Motor neuron (in vitro differentiated cells): ENCODE measurements at regions not wholly inside any gene's neighbourhood (a gene's known extent, or its start where the extent isn't known, plus 50 kb on each side); places are given as distances from the start of the nearest gene placed in this dataset.
"Not testable (repeated sequence)": the region's sequence is repeated elsewhere in the genome, so short reads cannot be mapped to it uniquely, and the experiment has no call there.

ENCODE experiments used
- ATAC-seq, 8 experiments: fragments of 200-7000 bp; cut with Tn5 transposase; replicated peaks in 6 of 8; 2 replicates each; pipeline ENCODE4 v1.8.0; 2021; ENCODE audit warnings: mild to moderate bottlenecking in 8 of 8, moderate library complexity in 8 of 8
- H3K27ac ChIP-seq, 2 donors: fragments of 250-450 bp; sonication (Bioruptor Pico); 2 replicates each; pipeline ENCODE4 v1.9.0; 2021; ENCODE audit warnings: antibody characterized with exemption in 2 of 2, mild to moderate bottlenecking in 2 of 2, moderate library complexity in 1 of 2
- H3K4me1 ChIP-seq, 2 donors: fragments of 250-450 bp; sonication (Bioruptor Pico); replicated peaks in 1 of 2; 2 replicates each; pipeline ENCODE4 v1.6.1; 2021; ENCODE audit warnings: antibody characterized with exemption in 2 of 2, mild to moderate bottlenecking in 2 of 2, moderate library complexity in 1 of 2
- H3K4me3 ChIP-seq, 5 donors: fragments of 250-450 bp; sonication (Bioruptor Pico); 2 replicates each; pipeline ENCODE4 v1.9.0; 2021; ENCODE audit warnings: antibody characterized with exemption in 5 of 5, mild to moderate bottlenecking in 5 of 5, moderate library complexity in 4 of 5
- WGBS, 10 experiments: fragments of 450-650 bp; shearing (Covaris generic); methylation state at CpG; one replicate each; pipeline ENCODE4 v1.0.0; 2022; 5-methylcytosine and 5-hydroxymethylcytosine counted together
- in situ Hi-C, 9 experiments: fragments of 400-800 bp; cut with MboI; loops; one replicate each; pipeline ENCODE4 v1.15.0; 2021; ENCODE audit warnings: low sequenced_read_pairs in 9 of 9, low pct_unique_long_range_greater_than_20kb in 2 of 9; ENCODE audit not compliant: unreplicated experiment in 9 of 9

DNA sequence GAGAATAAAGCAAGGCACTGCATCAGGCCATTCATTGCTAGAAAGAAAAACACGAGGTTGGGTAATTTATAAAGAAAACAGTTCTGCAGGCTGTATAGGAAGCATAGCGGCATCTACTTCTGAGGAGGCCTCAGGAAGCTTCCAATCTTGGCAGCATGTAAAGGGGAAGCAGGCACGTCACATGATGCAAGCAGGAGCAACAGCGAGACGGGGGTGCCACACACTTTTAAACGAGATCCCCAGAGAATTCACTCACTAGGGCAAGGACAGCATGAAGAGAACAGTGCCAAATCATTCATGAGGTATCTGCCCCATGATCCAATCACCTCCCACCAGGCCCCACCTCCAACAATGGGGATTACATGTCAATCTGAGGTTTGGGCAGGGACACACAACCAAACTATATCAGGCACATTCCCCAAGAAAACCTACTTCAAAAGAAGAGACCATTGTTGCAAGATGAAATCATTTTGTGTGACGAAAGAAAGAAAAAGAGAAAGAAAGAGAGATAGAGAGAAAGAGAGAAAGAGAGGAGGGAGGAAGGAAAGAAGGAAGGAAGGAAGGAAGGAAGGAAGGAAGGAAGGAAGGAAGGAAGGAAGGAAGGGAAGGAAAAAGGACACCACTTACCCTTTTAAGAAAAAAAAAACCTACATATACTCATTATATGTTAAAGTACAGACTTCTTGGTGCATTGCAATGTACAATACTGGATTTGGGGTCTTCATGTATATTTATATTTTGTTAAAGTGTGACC lies 95.9 kb upstream of the PLEKHG1 start:
- no peak overlapping the region for H3K27ac ChIP-seq
- in situ Hi-C loops, result no loop called here
- no peak for ATAC-seq
- H3K4me1 ChIP-seq, result no peaks in the 10 kb centered on the region
- 61 to 100% (median 75%) methylated on average over 1 to 6 of the region's 7 CpGs for WGBS, 10 experiments
- no peak overlapping the region for H3K4me3 ChIP-seq

DNA sequence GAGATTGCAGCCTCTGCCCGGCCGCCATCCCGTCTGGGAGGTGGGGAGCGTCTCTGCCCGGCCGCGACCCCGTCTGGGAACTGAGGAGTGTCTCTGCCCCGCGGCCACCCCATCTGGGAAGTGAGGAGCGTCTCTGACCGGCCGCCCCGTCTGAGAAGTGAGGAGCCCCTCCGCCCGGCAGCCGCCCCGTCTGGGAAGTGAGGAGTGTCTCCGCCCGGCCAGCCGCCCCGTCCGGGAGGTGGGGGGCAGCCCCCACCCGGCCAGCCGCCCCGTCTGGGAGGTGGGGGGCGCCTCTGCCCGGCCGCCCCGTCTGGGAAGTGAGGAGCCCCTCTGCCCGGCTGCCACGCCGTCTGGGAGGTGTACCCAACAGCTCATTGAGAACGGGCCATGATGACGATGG lies 92.3 kb upstream of the PLEKHG1 start:
- ATAC-seq, H3K4me1 ChIP-seq, H3K27ac ChIP-seq, H3K4me3 ChIP-seq, in situ Hi-C loops: not testable (repeated sequence)
- WGBS, 10 experiments, result no CpG with 5 or more reads among the region's 35 CpGs

DNA sequence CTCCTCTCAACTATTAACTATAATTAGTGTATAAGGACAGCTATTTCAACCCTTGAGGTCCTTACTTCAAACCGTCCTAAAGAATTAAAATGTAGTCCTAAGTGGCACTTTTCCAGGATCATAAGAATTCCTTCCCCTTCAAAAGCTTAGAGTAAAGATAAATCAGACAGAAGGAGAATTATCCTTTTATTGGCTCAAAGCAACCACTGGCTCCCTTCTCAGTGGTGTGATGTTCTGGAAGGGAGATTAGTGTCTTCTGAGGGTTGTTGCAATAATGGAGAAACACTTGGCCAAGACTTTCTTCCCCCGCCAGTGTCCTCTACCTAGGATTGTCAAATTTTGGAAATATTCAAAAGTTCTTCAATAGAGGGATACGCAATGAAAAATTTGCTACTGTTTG lies 89.1 kb upstream of the PLEKHG1 start:
- Histone ChIP-seq H3K4me1 (peaks cover 12 to 15% of the 10 kb centered on the region in 2 donors), H3K4me3 (no peak overlapping the region), H3K27ac (no peak overlapping the region)
- in situ Hi-C loops, result no loop called here
- no peak for ATAC-seq
- WGBS, 10 experiments, result 19 to 100% (median 90%) methylated on average over 1 to 3 of the region's 3 CpGs; no CpG with 5 or more reads in 2 of the 10 experiments

DNA sequence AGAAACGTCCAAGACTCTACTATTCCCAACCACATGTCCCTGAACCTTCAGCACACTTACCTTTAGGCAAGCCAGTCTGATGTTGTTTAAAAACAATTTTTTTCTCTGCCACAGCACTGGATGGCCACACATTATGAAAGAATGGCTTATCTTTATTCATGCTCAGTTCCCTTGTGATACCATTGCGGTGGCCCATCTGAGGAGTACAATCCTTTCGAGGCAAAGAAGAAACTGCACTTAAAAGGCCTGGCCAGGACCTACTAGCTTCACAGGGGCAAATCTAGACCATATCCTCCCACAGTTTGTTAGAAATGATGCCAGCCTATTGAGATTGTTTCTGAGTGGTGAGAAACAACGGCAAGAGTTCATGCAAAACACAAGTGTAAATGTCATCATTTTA lies 88.4 kb upstream of the PLEKHG1 start:
- Histone ChIP-seq H3K4me1 (peaks cover 18 to 19% of the 10 kb centered on the region in 2 donors), H3K27ac (no peak overlapping the region), H3K4me3 (no peak overlapping the region)
- in situ Hi-C loops, result no loop called here
- 50 to 93% (median 80%) methylated on average over 1 to 4 of the region's 4 CpGs; no CpG with 5 or more reads in 1 of the 10 experiments for WGBS, 10 experiments
- no peak for ATAC-seq

DNA sequence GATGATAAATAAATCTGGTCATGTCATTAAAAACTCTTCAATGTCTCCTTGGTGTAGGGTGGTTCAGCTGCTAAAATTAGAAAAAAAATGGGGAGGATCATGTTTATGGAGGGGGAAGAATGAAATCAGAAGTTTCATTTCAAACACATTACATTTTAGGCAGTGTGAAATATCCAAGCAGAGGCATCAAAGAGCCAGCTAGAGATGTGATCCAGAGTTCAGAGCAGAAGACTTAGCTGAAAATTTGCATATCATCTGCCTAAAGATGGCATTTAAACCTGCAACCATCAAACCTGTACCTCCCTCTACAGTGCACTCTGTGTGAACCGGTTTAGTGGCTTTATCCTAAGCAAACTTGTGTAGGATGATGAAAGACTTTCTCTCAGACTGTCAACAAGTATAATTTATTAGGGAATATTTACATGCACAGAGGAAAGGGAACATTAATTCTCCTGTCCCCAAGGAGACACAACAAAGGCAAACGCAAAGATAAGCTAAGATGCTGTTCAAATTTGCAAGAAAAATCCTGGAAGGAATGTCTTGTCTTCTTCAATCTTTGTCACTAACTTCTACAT lies 84.8 kb upstream of the PLEKHG1 start:
- peak; percentile 92 to 98 (median 96) for ATAC-seq
- in situ Hi-C loops, result no loop called here
- no peak overlapping the region for H3K4me3 ChIP-seq
- peaks cover 18 to 20% of the 10 kb centered on the region in 2 donors for H3K4me1 ChIP-seq
- WGBS, 10 experiments, result 0 to 60% (median 8%) methylated on average over 1 to 2 of the region's 2 CpGs; no CpG with 5 or more reads in 5 of the 10 experiments
- peak overlapping the region in 1 of 2 donors; percentile 59 for H3K27ac ChIP-seq

DNA sequence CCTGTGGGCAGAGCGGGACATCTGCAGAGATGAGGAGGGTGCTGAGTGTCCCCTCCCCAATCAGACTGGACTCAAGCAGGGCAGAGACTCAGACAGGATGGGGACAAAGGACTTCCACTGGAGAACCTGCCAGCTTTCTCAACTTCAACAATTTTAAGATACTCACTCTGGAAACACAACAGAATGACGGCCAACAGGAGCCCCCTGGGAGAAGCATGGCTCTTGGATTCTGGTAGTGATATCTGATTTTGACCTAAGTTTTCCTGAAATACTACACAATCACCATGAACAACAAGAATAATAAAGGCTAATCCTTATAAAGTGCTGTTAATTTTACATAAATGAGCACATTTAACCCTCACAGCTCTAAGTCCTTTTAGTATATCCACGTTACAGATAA lies 83.5 kb upstream of the PLEKHG1 start:
- no peak for ATAC-seq
- in situ Hi-C loops, result no loop called here

DNA sequence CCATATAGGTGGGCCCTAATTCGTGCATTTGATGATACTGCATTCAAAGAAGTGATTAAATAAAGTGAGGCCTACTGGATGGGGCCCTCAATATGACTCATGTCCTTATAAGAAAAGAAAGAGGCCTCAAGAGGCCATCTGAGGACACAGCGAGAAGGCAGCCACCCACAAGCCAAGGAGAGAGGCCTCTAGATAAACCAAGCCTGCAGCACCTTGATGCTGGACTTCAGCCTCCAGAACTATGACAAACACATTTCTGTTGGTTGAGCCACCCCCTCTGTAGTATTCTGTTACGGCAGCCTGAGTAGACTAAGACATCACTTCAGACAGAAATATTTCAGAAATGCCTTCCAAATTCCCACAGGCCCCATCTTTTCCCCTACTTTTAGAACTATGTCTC lies 82.5 kb upstream of the PLEKHG1 start:
- no peak overlapping the region for H3K27ac ChIP-seq
- in situ Hi-C loops, result no loop called here
- H3K4me3 ChIP-seq, result no peak overlapping the region
- no peak for ATAC-seq
- WGBS, 10 experiments, result 14 to 100% (median 67%) methylated on average over 1 to 2 of the region's 3 CpGs; no CpG with 5 or more reads in 4 of the 10 experiments
- peaks cover 18 to 20% of the 10 kb centered on the region in 2 donors for H3K4me1 ChIP-seq

More for the DNA sequence above, 83.5 kb upstream of the PLEKHG1 start:
- H3K4me3 ChIP-seq, result no peak overlapping the region
- WGBS, 10 experiments, result 11 to 100% (median 61%) methylated on average over 1 to 3 of the region's 3 CpGs; no CpG with 5 or more reads in 1 of the 10 experiments
- H3K4me1 ChIP-seq, result peaks cover 18 to 20% of the 10 kb centered on the region in 2 donors
- H3K27ac ChIP-seq, result peak overlapping the region in 1 of 2 donors; percentile 59

DNA sequence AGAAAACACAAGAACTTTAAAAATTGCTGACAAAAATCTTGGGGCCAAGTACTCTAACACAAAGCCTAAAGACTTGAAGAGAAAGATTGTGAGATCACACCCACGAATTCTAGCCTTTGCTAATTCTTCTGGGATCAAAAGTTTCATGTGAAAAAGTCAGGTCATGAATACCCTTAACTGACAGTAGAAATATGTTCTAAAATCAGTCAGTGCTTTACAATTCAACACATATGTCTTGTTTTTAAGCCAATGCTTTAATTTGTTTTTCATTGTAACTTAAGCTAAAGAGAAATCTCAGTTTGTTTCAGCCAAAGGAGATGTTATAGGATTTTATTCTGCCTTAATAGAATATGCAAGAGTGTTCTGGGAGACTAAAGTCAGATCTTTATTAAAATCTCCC lies 78.2 kb upstream of the PLEKHG1 start:
- in situ Hi-C loops, result no loop called here
- Histone ChIP-seq H3K4me1 (no peaks in the 10 kb centered on the region), H3K4me3 (no peak overlapping the region), H3K27ac (no peak overlapping the region)
- peak in 2 of 8 experiments; percentile 20 to 33 for ATAC-seq
- WGBS, 10 experiments, result 0 to 100% (median 60%) methylated on average over 1 of the region's 1 CpG; no CpG with 5 or more reads in 1 of the 10 experiments

DNA sequence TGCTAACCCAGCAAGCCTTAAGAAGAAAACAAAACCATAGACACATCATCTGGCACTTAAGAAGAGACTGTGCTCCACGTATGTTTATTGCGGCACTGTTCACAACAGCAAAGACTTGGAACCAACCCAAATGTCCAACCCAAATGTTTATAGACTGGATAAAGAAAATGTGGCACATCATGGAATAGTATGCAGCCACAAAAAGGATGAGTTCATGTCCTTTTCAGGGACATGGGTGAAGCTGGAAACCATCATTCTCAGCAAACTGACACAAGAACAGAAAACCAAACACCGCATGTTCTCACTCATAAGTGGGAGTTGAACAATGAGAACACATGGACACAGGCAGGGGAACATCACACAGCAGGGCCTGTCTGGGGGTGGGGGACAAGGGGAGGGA lies 76.5 kb upstream of the PLEKHG1 start:
- H3K4me1 ChIP-seq, H3K4me3 ChIP-seq, H3K27ac ChIP-seq, in situ Hi-C loops, ATAC-seq: not testable (repeated sequence)
- 67 to 100% (median 100%) methylated on average over 1 to 2 of the region's 3 CpGs; no CpG with 5 or more reads in 5 of the 10 experiments for WGBS, 10 experiments

DNA sequence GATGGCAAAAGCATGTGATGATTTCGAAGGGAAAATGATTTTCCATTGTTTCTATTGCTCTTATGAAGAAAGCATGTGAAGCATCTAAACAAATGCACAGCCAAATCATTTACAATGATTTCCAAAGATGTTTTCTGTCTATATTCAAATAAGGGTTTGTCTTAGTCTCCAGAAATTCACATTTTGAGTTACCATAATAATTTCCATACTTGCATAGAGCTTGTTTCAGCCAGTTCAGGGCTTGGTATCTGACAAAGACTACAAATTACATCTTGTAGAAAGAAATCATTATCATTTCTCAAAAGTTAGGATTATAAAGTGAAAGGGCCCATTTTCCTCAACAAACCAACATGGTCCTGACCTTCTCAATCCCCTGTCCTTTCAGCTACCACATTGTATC lies 74.4 kb upstream of the PLEKHG1 start:
- ATAC-seq, result peak in 3 of 8 experiments; percentile 51 to 75 (median 69)
- in situ Hi-C loops, result no loop called here
- no peaks in the 10 kb centered on the region for H3K4me1 ChIP-seq
- H3K4me3 ChIP-seq, result no peak overlapping the region
- H3K27ac ChIP-seq, result no peak overlapping the region
- 11 to 100% (median 82%) methylated on average over 1 of the region's 1 CpG; no CpG with 5 or more reads in 3 of the 10 experiments for WGBS, 10 experiments

DNA sequence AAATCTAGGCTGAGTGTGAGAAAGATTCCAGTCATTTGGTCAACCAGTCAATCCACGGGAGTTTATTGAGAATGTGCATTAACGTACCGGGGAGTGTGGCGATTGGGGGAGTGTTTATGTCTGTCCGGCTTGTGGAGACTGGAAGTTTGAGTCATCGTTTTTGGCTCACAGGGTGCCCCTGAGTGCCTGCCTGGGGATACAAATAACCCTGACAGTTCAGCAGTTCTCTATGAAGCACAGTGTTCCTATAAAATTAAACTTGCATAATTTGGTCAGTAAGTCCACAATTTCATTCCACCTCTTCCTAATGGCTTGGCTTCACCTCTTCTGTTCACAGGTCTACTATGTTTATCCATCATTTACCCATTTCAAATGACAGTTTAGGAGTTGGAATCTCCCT lies 72.6 kb upstream of the PLEKHG1 start:
- no peaks in the 10 kb centered on the region for H3K4me1 ChIP-seq
- no peak overlapping the region for H3K4me3 ChIP-seq
- no peak overlapping the region for H3K27ac ChIP-seq
- 15 to 100% (median 91%) methylated on average over 1 to 6 of the region's 6 CpGs; no CpG with 5 or more reads in 2 of the 10 experiments for WGBS, 10 experiments
- ATAC-seq, result peak in 1 of 8 experiments; percentile 84
- in situ Hi-C loops, result no loop called here

DNA sequence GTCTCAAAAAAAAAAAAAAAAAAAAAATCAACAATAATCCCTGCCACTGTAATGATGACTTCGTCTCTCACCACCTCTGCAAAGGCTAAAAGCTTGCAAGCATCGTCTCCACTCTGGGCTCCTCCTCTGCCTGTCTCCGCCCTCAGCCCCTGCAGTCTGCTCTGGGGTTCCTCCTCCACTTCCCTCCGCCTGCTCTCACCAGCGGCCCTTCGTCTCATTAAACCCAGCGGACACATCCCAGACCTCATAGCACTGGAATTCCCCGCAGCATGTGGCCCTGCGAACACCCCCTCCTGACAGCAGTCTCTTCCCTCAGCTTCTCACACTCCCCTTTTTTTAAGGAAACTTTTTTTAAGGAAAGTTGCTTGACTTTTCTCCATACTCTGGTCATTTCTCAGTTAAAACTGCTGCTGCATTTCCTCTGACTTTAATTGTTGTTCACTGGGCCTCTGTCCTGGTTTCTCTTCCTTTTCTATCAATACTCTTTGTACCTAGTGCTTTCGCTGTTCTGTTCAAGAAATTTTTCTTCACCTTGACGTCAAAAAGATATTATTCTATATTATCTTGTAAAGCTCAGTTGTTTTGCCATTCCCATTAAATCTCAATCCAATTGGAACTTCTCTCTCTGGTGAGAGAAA lies 70.9 kb upstream of the PLEKHG1 start:
- H3K4me3 ChIP-seq, result no peak overlapping the region
- 28 to 92% (median 69%) methylated on average over 1 to 11 of the region's 11 CpGs for WGBS, 10 experiments
- in situ Hi-C loops, result no loop called here
- no peak overlapping the region for H3K27ac ChIP-seq
- peak; percentile 52 to 98 (median 90) for ATAC-seq
- H3K4me1 ChIP-seq, result no peaks in the 10 kb centered on the region

DNA sequence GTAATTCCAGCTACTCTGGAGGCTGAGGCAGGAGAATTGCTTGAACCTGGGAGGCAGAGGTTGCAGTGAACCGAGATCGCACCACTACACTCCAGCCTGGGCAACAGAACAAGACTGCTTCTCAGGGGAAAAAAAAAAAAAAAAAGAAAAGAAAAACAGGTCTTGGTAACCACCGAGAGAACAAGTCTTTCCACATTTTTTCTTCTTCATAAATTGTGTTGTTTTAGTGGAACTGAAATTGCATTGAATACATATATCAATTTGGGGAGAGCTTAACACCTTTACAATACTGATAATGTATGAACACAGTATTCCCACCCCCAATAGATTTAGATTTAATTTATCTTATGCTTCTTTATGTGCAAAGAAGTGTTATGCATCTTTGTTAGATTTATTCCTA lies 70.0 kb upstream of the PLEKHG1 start:
- Histone ChIP-seq H3K4me1 (peaks cover 0 to 4% of the 10 kb centered on the region in 2 donors), H3K27ac (no peak overlapping the region), H3K4me3 (no peak overlapping the region)
- no peak for ATAC-seq
- in situ Hi-C loops, result no loop called here
- WGBS, 10 experiments, result 67 to 100% (median 100%) methylated on average over 1 to 3 of the region's 3 CpGs; no CpG with 5 or more reads in 3 of the 10 experiments
